GM18511 (cell line): ENCODE measurements at regions not wholly inside any gene's neighbourhood (a gene's known extent, or its start where the extent isn't known, plus 50 kb on each side); places are given as distances from the start of the nearest gene placed in this dataset.
"Not testable (repeated sequence)": the region's sequence is repeated elsewhere in the genome, so short reads cannot be mapped to it uniquely, and the experiment has no call there.

ENCODE experiments used
- ATAC-seq: cut with Tn5 transposase; IDR thresholded peaks from one replicate; pipeline ENCODE4 v1.9.1; 2021; ENCODE audit warnings: mild to moderate bottlenecking, moderate library complexity; ENCODE audit not compliant: unreplicated experiment

- not testable (repeated sequence) for ATAC-seq
These were observed 832.8 kb upstream of the MIR17HG start for GRCh38 chr13:90514712-90515111.

GRCh38 chr13:90518417-90518816 lies 829.1 kb upstream of the MIR17HG start:
- no peak for ATAC-seq

- no peak for ATAC-seq
These were observed 828.3 kb upstream of the MIR17HG start for GRCh38 chr13:90519157-90519556.

- no peak for ATAC-seq
These were observed 820.8 kb upstream of the MIR17HG start for GRCh38 chr13:90526711-90527110.

- ATAC-seq: no peak
These were observed 815.7 kb upstream of the MIR17HG start for GRCh38 chr13:90531744-90532143.

- ATAC-seq: no peak
These were observed 814.5 kb upstream of the MIR17HG start for GRCh38 chr13:90532861-90533492.

GRCh38 chr13:90533866-90534265 lies 813.6 kb upstream of the MIR17HG start:
- ATAC-seq: no peak

- no peak for ATAC-seq
These were observed 812.7 kb upstream of the MIR17HG start for GRCh38 chr13:90534617-90535370.

GRCh38 chr13:90535421-90535820 lies 812.1 kb upstream of the MIR17HG start:
- no peak for ATAC-seq

- ATAC-seq: no peak
These were observed 809.4 kb upstream of the MIR17HG start for GRCh38 chr13:90538063-90538462.

- ATAC-seq: no peak
These were observed 806.1 kb upstream of the MIR17HG start for GRCh38 chr13:90541346-90541745.

GRCh38 chr13:90542959-90543505 lies 804.5 kb upstream of the MIR17HG start:
- ATAC-seq: no peak

GRCh38 chr13:90545070-90545840 lies 802.2 kb upstream of the MIR17HG start:
- no peak for ATAC-seq

GRCh38 chr13:90547272-90547790 lies 800.2 kb upstream of the MIR17HG start:
- ATAC-seq: no peak

- no peak for ATAC-seq
These were observed 796.2 kb upstream of the MIR17HG start for GRCh38 chr13:90551253-90551652.

- ATAC-seq: no peak
These were observed 794.8 kb upstream of the MIR17HG start for GRCh38 chr13:90552702-90553101.

GRCh38 chr13:90553159-90553558 lies 794.3 kb upstream of the MIR17HG start:
- no peak for ATAC-seq

- ATAC-seq: no peak
These were observed 789.9 kb upstream of the MIR17HG start for GRCh38 chr13:90557626-90558025.

- no peak for ATAC-seq
These were observed 785.0 kb upstream of the MIR17HG start for GRCh38 chr13:90562443-90562842.

GRCh38 chr13:90564096-90564495 lies 783.4 kb upstream of the MIR17HG start:
- no peak for ATAC-seq

GRCh38 chr13:90564566-90564965 lies 782.9 kb upstream of the MIR17HG start:
- no peak for ATAC-seq
